Glutamatergic neuron (in vitro differentiated cells): ENCODE measurements at regions not wholly inside any gene's neighbourhood (a gene's known extent, or its start where the extent isn't known, plus 50 kb on each side); places are given as distances from the start of the nearest gene placed in this dataset.
A peak's percentile ranks its signal among the peaks of the same experiment; 100 is the strongest.

Experiments used
- DNase-seq: peaks from one replicate; pipeline ENCODE4 v3.0.0; 2022
- H3K27ac Mint-ChIP-seq: one replicate; pipeline ENCODE4 v1.8.0; 2020; ENCODE audit warnings: mild to moderate bottlenecking, mixed read lengths, inconsistent platforms; ENCODE audit not compliant: unreplicated experiment
- H3K27me3 Mint-ChIP-seq: one replicate; pipeline ENCODE4 v1.8.0; 2020; ENCODE audit warnings: mild to moderate bottlenecking, moderate library complexity, mixed read lengths, inconsistent platforms; ENCODE audit not compliant: unreplicated experiment
- H3K36me3 Mint-ChIP-seq: one replicate; pipeline ENCODE4 v1.8.0; 2020; ENCODE audit warnings: mild to moderate bottlenecking, mixed read lengths, inconsistent platforms; ENCODE audit not compliant: unreplicated experiment
- H3K4me1 Mint-ChIP-seq: one replicate; pipeline ENCODE4 v1.8.0; 2020; ENCODE audit warnings: mild to moderate bottlenecking, low read depth, mixed read lengths, inconsistent platforms; ENCODE audit not compliant: unreplicated experiment
- H3K4me3 Mint-ChIP-seq: one replicate; pipeline ENCODE4 v1.8.0; 2020; ENCODE audit warnings: mild to moderate bottlenecking, mixed read lengths, inconsistent platforms; ENCODE audit not compliant: unreplicated experiment
- H3K9me3 Mint-ChIP-seq: one replicate; pipeline ENCODE4 v1.8.0; 2020; ENCODE audit warnings: mild to moderate bottlenecking, moderate library complexity, mixed read lengths, inconsistent platforms; ENCODE audit not compliant: unreplicated experiment
- TF ChIP-seq, protein P1 (sequence below): fragments of 200-600 bp; sonication (generic); IDR thresholded peaks from one replicate; pipeline ENCODE4 v1.5.0; 2021; ENCODE audit not compliant: partially characterized antibody, unreplicated experiment

DNA sequence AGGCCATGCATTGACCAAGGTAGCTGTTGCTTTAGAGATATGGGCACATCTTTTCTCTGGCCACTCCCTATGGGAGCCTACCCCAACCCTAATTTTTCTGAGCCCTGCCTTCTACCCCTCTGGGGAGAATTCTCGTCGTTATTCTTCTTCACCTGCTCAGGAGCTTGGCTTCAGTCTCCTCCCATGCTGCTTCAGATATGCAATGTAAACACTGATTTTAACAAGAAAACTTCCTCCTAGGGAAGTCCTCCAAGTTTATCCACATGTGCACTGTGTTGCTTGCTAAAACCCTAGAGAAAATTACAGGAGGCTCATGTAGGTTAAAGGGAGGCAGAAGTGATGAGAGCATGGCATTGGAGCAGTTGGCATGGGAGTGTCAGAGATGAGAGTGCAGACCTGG, 445.2 kb upstream of the MDFIC2 start:
- peaks cover 2% of the 10 kb centered on the region for H3K4me1 Mint-ChIP-seq
- no peaks in the 10 kb centered on the region for H3K27me3 Mint-ChIP-seq
- H3K9me3 Mint-ChIP-seq, result no peaks in the 10 kb centered on the region
- H3K36me3 Mint-ChIP-seq, result no peaks in the 10 kb centered on the region
- TF ChIP-seq, protein P1, sequence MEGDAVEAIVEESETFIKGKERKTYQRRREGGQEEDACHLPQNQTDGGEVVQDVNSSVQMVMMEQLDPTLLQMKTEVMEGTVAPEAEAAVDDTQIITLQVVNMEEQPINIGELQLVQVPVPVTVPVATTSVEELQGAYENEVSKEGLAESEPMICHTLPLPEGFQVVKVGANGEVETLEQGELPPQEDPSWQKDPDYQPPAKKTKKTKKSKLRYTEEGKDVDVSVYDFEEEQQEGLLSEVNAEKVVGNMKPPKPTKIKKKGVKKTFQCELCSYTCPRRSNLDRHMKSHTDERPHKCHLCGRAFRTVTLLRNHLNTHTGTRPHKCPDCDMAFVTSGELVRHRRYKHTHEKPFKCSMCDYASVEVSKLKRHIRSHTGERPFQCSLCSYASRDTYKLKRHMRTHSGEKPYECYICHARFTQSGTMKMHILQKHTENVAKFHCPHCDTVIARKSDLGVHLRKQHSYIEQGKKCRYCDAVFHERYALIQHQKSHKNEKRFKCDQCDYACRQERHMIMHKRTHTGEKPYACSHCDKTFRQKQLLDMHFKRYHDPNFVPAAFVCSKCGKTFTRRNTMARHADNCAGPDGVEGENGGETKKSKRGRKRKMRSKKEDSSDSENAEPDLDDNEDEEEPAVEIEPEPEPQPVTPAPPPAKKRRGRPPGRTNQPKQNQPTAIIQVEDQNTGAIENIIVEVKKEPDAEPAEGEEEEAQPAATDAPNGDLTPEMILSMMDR, result no peak
- H3K27ac Mint-ChIP-seq, result no peak overlapping the region
- no peak overlapping the region for H3K4me3 Mint-ChIP-seq
- no peak for DNase-seq

DNA sequence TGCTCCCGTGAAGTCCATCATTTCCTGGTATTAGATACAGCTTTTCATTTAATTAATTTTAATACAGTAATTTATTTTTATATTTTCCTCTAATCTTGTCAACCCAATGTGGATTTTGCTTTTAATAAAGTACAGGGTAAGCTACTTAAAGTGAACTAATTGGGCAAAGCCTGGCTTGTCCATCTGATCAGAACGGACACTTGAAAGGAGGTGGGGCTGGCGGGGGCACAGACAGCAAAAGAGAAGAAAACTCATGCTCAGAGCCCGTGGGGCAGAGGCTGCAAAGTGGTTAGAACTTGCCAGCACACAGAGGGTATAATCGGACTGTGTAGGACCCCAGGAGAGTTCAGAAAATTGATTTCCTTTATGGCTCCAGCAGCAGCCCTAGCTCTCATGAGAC, 443.1 kb upstream of the MDFIC2 start:
- peaks cover 2% of the 10 kb centered on the region for H3K4me1 Mint-ChIP-seq
- no peaks in the 10 kb centered on the region for H3K9me3 Mint-ChIP-seq
- TF ChIP-seq, protein P1, result no peak
- DNase-seq, result peak; percentile 24
- H3K36me3 Mint-ChIP-seq, result no peaks in the 10 kb centered on the region
- H3K27ac Mint-ChIP-seq, result no peak overlapping the region
- no peaks in the 10 kb centered on the region for H3K27me3 Mint-ChIP-seq
- no peak overlapping the region for H3K4me3 Mint-ChIP-seq

DNA sequence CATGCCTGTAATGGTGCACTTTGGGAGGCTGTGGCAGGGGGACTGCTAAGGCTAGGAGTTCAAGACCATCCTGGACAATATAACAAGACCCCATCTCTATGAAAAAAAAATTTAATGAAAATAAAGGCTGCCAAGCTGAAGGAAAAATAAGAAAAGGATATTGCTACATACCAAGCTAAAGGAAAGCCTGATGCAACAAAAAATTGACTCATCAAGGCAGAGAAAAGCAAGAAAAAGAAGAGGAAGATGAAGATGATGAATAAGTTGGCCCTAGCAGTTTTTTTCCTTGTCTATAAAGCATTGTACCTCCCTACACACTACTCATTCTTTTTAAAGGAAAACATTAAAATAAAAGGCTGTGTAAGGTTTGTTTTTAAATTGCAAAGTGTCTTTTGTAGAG, 441.9 kb upstream of the MDFIC2 start:
- no peaks in the 10 kb centered on the region for H3K9me3 Mint-ChIP-seq
- no peak overlapping the region for H3K4me3 Mint-ChIP-seq
- peaks cover 2% of the 10 kb centered on the region for H3K4me1 Mint-ChIP-seq
- H3K27ac Mint-ChIP-seq, result no peak overlapping the region
- TF ChIP-seq, protein P1, result no peak
- no peaks in the 10 kb centered on the region for H3K27me3 Mint-ChIP-seq
- DNase-seq, result no peak
- no peaks in the 10 kb centered on the region for H3K36me3 Mint-ChIP-seq

DNA sequence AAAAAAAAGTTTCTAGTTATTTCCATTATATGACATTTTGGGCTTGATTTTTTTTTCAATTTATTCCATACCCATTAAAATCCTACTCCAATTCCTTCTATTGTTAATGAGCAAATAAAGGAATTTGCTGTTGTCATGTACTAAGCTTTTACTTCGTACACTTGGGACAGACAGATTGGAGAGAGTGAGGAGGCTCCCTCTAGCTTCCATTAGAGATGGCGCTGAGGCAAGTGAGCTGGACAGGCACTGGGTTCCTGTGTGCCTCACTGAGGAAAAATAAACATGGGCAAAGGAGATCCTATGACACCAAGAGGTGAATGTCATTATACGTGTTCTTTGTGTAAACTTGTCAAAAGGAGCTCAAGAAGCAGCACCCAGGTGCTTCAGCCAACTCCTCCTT, 441.1 kb upstream of the MDFIC2 start:
- TF ChIP-seq, protein P1, result no peak
- DNase-seq, result no peak
- peaks cover 1% of the 10 kb centered on the region for H3K27me3 Mint-ChIP-seq
- no peaks in the 10 kb centered on the region for H3K9me3 Mint-ChIP-seq
- no peaks in the 10 kb centered on the region for H3K36me3 Mint-ChIP-seq
- H3K4me3 Mint-ChIP-seq, result no peak overlapping the region
- H3K4me1 Mint-ChIP-seq, result peaks cover 5% of the 10 kb centered on the region
- H3K27ac Mint-ChIP-seq, result no peak overlapping the region

DNA sequence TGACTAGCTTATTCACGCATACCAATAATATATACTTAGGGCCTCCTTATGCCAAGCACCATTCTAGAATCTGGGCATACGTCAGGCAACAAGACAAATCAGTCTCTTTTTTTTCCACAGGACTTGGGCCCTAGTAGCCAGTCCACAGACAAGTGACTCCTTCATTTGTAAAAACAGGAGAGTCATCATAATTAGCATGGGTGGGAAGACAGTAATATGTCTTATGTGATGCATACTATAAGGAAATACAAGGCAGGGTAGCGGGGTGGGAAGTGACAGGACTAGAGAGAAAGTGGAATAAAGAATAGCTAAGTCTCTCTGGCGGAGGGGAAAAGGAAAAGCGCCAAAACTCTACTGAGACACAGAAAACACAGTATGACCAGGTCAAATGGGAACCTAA, 439.6 kb upstream of the MDFIC2 start:
- peaks cover 5% of the 10 kb centered on the region for H3K4me1 Mint-ChIP-seq

More for the DNA sequence above, 439.6 kb upstream of the MDFIC2 start:
- TF ChIP-seq, protein P1, result no peak
- Mint-ChIP-seq H3K27ac (no peak overlapping the region), H3K36me3 (no peaks in the 10 kb centered on the region), H3K9me3 (no peaks in the 10 kb centered on the region), H3K27me3 (peaks cover 1% of the 10 kb centered on the region), H3K4me3 (no peak overlapping the region)
- DNase-seq, result no peak
